Right atrium auricular region (tissue), 2 donors: ENCODE measurements at regions not wholly inside any gene's neighbourhood (a gene's known extent, or its start where the extent isn't known, plus 50 kb on each side); places are given as distances from the start of the nearest gene placed in this dataset.

Experiments used
- DNase-seq: peaks from one replicate; pipeline ENCODE4 v3.0.0-alpha.2; 2019; ENCODE audit warnings: low spot score
- H3K27ac ChIP-seq, 2 donors: fragments of 200-600 bp; sonication (generic); 1 replicate in 1 of 2; 2 replicates in 1 of 2; pipeline ENCODE4 v1.5.1; 2016 to 2019
- H3K27me3 ChIP-seq, 2 donors: fragments of 200-600 bp; sonication (generic); one replicate each; pipeline versions ENCODE4 v1.5.1 to v1.6.0; 2017 to 2019
- H3K36me3 ChIP-seq: fragments of 200-600 bp; sonication (generic); one replicate; pipeline ENCODE4 v1.5.1; 2016
- H3K4me1 ChIP-seq, 2 donors: fragments of 200-600 bp; sonication (generic); one replicate each; pipeline versions ENCODE4 v1.5.1 to v1.6.0; 2017 to 2019
- H3K4me3 ChIP-seq, 2 donors: fragments of 200-600 bp; sonication (generic); 1 replicate in 1 of 2; 2 replicates in 1 of 2; pipeline ENCODE4 v1.5.1; 2017 to 2019; ENCODE audit warnings: mild to moderate bottlenecking in 1 of 2, moderate library complexity in 1 of 2
- H3K9me3 ChIP-seq, 2 donors: fragments of 200-600 bp; sonication (generic); one replicate each; pipeline ENCODE4 v1.5.1; 2019
- CTCF ChIP-seq, 2 donors: fragments of 200-600 bp; sonication (generic); IDR thresholded peaks; one replicate each; pipeline ENCODE4 v1.5.1; 2019; ENCODE audit warnings: antibody characterized with exemption in 2 of 2

GRCh38 chr2:185360776-185361175 lies 377.8 kb upstream of the FSIP2 start:
- Histone ChIP-seq H3K4me1 (no peaks in the 10 kb centered on the region), H3K27me3 (no peaks in the 10 kb centered on the region), H3K36me3 (no peaks in the 10 kb centered on the region), H3K27ac (no peak overlapping the region), H3K9me3 (no peaks in the 10 kb centered on the region), H3K4me3 (no peak overlapping the region)
- no peak for DNase-seq
- TF ChIP-seq CTCF (IDR thresholded peaks at IDR 0.05) = no peak

- Histone ChIP-seq H3K36me3 (no peaks in the 10 kb centered on the region), H3K27me3 (no peaks in the 10 kb centered on the region), H3K9me3 (no peaks in the 10 kb centered on the region), H3K27ac (no peak overlapping the region), H3K4me3 (no peak overlapping the region), H3K4me1 (no peaks in the 10 kb centered on the region)
- TF ChIP-seq CTCF (IDR thresholded peaks at IDR 0.05) = no peak
- DNase-seq = no peak
These were observed 366.4 kb upstream of the FSIP2 start for GRCh38 chr2:185372188-185372587.

- no peaks in the 10 kb centered on the region for H3K9me3 ChIP-seq
- DNase-seq = no peak
- no peak overlapping the region for H3K4me3 ChIP-seq
- no peak overlapping the region for H3K27ac ChIP-seq
- no peak for TF ChIP-seq CTCF (IDR thresholded peaks at IDR 0.05)
- no peaks in the 10 kb centered on the region for H3K36me3 ChIP-seq
- H3K27me3 ChIP-seq = no peaks in the 10 kb centered on the region
- H3K4me1 ChIP-seq = no peaks in the 10 kb centered on the region
These were observed 365.4 kb upstream of the FSIP2 start for GRCh38 chr2:185373229-185373628.

- Histone ChIP-seq H3K4me1 (no peaks in the 10 kb centered on the region), H3K4me3 (no peak overlapping the region), H3K27ac (no peak overlapping the region), H3K36me3 (no peaks in the 10 kb centered on the region), H3K9me3 (no peaks in the 10 kb centered on the region), H3K27me3 (no peaks in the 10 kb centered on the region)
- TF ChIP-seq CTCF (IDR thresholded peaks at IDR 0.05) = no peak
- DNase-seq = no peak
These were observed 363.7 kb upstream of the FSIP2 start for GRCh38 chr2:185374878-185375277.

- Histone ChIP-seq H3K27me3 (no peaks in the 10 kb centered on the region), H3K36me3 (no peaks in the 10 kb centered on the region), H3K27ac (no peak overlapping the region), H3K4me3 (no peak overlapping the region), H3K4me1 (no peaks in the 10 kb centered on the region), H3K9me3 (no peaks in the 10 kb centered on the region)
- DNase-seq = no peak
- no peak for TF ChIP-seq CTCF (IDR thresholded peaks at IDR 0.05)
These were observed 362.9 kb upstream of the FSIP2 start for GRCh38 chr2:185375731-185376130.

- no peaks in the 10 kb centered on the region for H3K4me1 ChIP-seq
These were observed 357.0 kb upstream of the FSIP2 start for GRCh38 chr2:185381631-185382030.

More at GRCh38 chr2:185381631-185382030, 357.0 kb upstream of the FSIP2 start:
- DNase-seq = no peak
- Histone ChIP-seq H3K36me3 (no peaks in the 10 kb centered on the region), H3K27me3 (no peaks in the 10 kb centered on the region), H3K4me3 (no peak overlapping the region), H3K27ac (no peak overlapping the region), H3K9me3 (no peaks in the 10 kb centered on the region)
- no peak for TF ChIP-seq CTCF (IDR thresholded peaks at IDR 0.05)
